ENCODE measurements at regions not wholly inside any gene's neighbourhood (a gene's known extent, or its start where the extent isn't known, plus 50 kb on each side); places are given as distances from the start of the nearest gene placed in this dataset.

DNA sequence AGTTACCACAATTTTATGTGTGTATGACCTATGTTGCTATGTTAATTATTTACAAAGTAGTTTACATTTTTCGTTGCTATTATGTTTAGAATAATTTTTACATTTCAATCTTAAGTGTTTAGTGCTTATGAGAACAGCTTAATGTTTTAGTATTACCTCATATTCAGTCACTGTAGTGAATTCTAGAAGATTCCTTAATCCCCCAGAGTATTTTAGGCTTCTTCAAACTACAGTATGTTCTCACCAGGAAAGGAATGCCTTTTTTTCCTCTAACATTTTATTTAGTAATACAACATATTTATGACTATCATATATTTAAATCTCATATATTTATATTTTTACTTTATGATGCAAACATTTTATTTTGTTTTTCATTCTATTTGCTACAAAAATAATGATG, 612.1 kb upstream of the KLHL1 start:
- TF ChIP-seq, protein P1, sequence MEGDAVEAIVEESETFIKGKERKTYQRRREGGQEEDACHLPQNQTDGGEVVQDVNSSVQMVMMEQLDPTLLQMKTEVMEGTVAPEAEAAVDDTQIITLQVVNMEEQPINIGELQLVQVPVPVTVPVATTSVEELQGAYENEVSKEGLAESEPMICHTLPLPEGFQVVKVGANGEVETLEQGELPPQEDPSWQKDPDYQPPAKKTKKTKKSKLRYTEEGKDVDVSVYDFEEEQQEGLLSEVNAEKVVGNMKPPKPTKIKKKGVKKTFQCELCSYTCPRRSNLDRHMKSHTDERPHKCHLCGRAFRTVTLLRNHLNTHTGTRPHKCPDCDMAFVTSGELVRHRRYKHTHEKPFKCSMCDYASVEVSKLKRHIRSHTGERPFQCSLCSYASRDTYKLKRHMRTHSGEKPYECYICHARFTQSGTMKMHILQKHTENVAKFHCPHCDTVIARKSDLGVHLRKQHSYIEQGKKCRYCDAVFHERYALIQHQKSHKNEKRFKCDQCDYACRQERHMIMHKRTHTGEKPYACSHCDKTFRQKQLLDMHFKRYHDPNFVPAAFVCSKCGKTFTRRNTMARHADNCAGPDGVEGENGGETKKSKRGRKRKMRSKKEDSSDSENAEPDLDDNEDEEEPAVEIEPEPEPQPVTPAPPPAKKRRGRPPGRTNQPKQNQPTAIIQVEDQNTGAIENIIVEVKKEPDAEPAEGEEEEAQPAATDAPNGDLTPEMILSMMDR (IDR thresholded peaks at IDR 0.05), result no peak
- no peaks in the 10 kb centered on the region for H3K36me3 ChIP-seq
- intact Hi-C loops (cut with DNase I), result no loop called here
- H3K4me1 ChIP-seq, result no peaks in the 10 kb centered on the region
- no peak for ATAC-seq
- no peak for DNase-seq
- no peak overlapping the region for H3K27ac ChIP-seq
- H3K9me3 ChIP-seq, result no peaks in the 10 kb centered on the region
- H3K27me3 ChIP-seq (ENCODE audit: low read depth), result no peaks in the 10 kb centered on the region
- no peak overlapping the region for H3K4me3 ChIP-seq

DNA sequence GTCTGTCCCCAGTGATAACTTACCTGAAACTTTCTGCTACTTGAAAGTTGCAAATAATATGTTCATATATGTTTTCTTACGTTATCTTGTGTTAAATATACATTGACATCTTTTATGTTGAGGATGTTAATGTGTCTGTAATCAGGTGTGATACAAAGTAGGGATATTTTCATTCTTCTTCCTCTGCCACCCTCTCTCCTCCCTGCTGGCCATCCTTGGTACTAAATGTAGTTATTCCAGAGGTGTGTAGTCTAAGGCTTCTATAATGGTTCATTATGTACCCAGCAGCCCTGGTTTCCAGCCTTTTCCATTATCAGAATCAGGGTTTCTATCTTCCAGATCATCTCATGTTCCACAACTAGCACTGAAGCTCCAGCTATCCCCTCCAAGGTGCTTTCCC, 606.7 kb upstream of the KLHL1 start:
- DNase-seq, result no peak
- no peaks in the 10 kb centered on the region for H3K4me1 ChIP-seq
- no peak for ATAC-seq
- H3K36me3 ChIP-seq, result no peaks in the 10 kb centered on the region
- intact Hi-C loops (cut with DNase I), result no loop called here
- TF ChIP-seq, protein P1 (IDR thresholded peaks at IDR 0.05), result no peak
- no peaks in the 10 kb centered on the region for H3K9me3 ChIP-seq
- no peaks in the 10 kb centered on the region for H3K27me3 ChIP-seq (ENCODE audit: low read depth)
- no peak overlapping the region for H3K27ac ChIP-seq
- H3K4me3 ChIP-seq, result no peak overlapping the region

DNA sequence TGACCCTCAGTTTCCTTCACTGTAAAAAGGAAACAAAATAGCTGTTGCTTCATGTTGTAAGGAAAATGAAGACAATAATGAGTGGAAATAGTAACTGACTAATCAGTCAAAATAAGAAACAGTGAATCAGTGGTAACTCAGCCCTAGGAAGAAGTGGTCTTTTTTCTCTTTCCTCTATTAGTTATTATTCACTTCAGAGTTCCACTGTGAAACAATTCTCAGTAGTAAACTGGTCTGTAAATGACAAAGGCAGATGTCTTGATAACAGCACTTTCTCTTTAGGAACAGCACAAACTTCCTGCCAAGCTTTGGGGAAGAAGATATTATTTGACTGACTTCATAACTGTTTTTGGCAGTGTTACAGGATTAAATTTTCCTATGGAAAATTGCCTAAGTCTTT, 600.5 kb upstream of the KLHL1 start:
- DNase-seq, result no peak
- Histone ChIP-seq H3K27me3 (ENCODE audit: low read depth) (no peaks in the 10 kb centered on the region), H3K4me1 (no peaks in the 10 kb centered on the region), H3K4me3 (no peak overlapping the region), H3K9me3 (no peaks in the 10 kb centered on the region), H3K27ac (no peak overlapping the region), H3K36me3 (no peaks in the 10 kb centered on the region)
- intact Hi-C loops (cut with DNase I), result no loop called here
- TF ChIP-seq, protein P1 (IDR thresholded peaks at IDR 0.05), result no peak
- ATAC-seq, result no peak

DNA sequence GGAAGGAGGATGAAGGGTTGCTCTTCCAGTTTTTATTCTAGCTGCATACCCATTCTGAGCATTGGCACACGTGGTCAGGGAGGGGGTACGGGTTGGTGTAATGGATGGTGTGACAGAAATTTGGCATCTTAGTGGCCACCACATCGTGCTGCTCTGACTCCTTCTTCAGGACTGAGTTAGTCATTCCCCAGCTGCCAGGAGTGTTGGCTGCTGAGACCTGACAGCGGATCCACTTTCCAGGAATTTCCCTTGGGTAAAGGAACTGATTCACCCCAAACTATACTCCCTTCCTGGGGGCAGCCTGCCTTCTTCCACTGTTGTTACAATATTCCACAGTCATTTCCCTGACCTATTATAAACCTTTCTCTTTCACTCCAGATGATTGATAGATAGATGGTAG, 595.5 kb upstream of the KLHL1 start:
- intact Hi-C loops (cut with DNase I), result no loop called here

DNA sequence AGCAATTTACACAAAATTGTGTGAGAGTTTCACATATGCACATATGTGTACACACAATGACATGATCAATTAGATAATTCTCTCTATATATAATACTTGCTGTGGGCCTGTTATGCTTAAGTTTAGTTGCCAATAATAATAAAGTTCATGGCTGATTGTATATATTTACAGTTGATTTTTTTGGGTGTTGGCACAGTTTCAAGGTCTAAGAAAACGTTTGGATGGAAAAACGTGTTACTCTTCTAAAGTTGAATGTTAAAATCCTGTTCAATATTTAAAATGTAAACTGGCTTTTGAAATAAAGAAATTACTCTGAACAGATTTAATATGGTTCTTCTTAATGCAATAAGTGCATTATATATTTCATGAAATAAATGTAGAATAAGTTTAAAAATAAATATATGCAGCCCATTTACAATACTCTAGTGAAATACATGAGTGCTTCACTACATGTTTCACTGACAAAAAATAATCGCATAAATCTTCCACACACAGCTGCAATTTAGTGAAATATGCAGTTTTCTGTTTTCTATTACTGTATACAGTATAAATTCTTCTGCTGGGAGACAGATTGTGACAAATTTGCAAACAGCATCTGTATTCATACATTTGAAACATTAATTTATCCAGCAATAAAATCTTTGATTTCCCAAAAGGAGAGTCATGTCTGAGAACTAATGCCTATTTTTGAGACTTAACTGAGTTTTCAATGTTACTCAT, 586.9 kb upstream of the KLHL1 start:
- H3K9me3 ChIP-seq, result no peaks in the 10 kb centered on the region
- no peaks in the 10 kb centered on the region for H3K4me1 ChIP-seq
- DNase-seq, result no peak
- H3K36me3 ChIP-seq, result no peaks in the 10 kb centered on the region
- H3K4me3 ChIP-seq, result no peak overlapping the region
- no peaks in the 10 kb centered on the region for H3K27me3 ChIP-seq (ENCODE audit: low read depth)
- no peak for ATAC-seq
- H3K27ac ChIP-seq, result no peak overlapping the region
- TF ChIP-seq, protein P1 (IDR thresholded peaks at IDR 0.05), result no peak
- intact Hi-C loops (cut with DNase I), result no loop called here

More for the DNA sequence above, 595.5 kb upstream of the KLHL1 start:
- Histone ChIP-seq H3K9me3 (no peaks in the 10 kb centered on the region), H3K4me1 (no peaks in the 10 kb centered on the region), H3K27ac (no peak overlapping the region), H3K36me3 (no peaks in the 10 kb centered on the region), H3K27me3 (ENCODE audit: low read depth) (no peaks in the 10 kb centered on the region), H3K4me3 (no peak overlapping the region)
- no peak for ATAC-seq
- no peak for DNase-seq
- TF ChIP-seq, protein P1 (IDR thresholded peaks at IDR 0.05), result no peak
